ENCODE measurements at regions not wholly inside any gene's neighbourhood (a gene's known extent, or its start where the extent isn't known, plus 50 kb on each side); places are given as distances from the start of the nearest gene placed in this dataset.

DNA sequence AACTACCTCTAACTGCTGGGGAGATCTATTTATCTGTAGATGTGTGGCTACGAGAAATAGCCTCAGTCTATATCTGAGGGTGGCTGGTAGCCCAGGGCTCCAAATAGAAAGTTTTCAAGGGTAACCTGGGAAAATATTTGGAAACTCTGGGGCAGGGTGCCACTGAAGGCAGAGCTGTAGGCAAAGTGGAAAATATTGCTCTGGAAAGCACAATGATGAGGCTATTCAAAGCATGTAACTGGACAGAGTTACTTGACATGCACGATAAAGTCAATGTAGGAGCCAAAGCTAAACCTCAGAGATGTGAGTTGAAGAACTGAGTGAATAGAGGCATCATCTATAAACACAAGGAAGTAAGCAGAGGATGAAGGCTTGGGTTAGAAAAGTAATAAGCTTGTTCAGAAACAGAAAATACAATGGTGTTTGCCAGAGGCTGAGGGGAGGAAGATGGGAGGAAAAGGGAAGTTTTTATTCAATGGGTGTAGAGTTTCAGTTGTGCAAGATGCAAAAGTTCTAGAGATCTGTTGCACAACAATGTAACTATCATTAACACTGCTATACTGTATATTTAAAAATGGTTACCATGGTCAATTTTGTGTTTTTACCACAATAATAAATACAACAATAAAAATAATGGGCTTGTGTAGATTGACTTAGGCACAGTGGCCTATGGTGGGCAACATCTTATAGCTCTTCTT, 171.6 kb downstream of the MBD2 start:
- Histone ChIP-seq H3K27ac (no peak overlapping the region), H3K4me3 (no peak overlapping the region), H3K4me1 (replicated peaks in 1 of 2) (no peaks in the 10 kb centered on the region)
- ATAC-seq (replicated peaks in 6 of 8): peak in 2 of 8 experiments; percentile 57 to 58
- in situ Hi-C loops (cut with MboI; ENCODE audit: low pct_unique_long_range_greater_than_20kb in 2 of 9, low sequenced_read_pairs in 9 of 9, unreplicated experiment in 9 of 9): no loop called here
- 40 to 100% (median 85%) methylated on average over 1 to 2 of the region's 2 CpGs; no CpG with 5 or more reads in 3 of the 10 experiments for WGBS, 10 experiments

DNA sequence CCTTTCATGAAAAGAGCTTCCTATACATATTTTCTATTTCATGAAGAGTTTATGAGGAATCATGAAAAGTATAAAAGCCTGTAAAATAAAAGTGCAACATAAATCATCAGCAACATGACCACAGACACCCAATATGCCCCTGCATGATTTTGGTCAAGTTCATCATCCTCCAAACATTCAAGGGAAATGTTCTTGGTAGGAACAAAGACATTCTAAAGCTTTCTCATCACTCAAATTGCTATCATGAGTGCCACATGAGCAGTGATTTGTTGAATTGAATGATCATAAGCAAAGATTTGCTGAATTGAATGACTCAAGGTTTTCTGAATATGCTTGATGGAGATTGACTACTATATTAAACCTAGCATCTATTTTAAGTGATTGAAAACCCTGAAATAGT, 172.2 kb downstream of the MBD2 start:
- Histone ChIP-seq H3K4me3 (no peak overlapping the region), H3K27ac (no peak overlapping the region), H3K4me1 (replicated peaks in 1 of 2) (no peaks in the 10 kb centered on the region)
- ATAC-seq (replicated peaks in 6 of 8): no peak
- in situ Hi-C loops (cut with MboI; ENCODE audit: low pct_unique_long_range_greater_than_20kb in 2 of 9, low sequenced_read_pairs in 9 of 9, unreplicated experiment in 9 of 9): no loop called here

DNA sequence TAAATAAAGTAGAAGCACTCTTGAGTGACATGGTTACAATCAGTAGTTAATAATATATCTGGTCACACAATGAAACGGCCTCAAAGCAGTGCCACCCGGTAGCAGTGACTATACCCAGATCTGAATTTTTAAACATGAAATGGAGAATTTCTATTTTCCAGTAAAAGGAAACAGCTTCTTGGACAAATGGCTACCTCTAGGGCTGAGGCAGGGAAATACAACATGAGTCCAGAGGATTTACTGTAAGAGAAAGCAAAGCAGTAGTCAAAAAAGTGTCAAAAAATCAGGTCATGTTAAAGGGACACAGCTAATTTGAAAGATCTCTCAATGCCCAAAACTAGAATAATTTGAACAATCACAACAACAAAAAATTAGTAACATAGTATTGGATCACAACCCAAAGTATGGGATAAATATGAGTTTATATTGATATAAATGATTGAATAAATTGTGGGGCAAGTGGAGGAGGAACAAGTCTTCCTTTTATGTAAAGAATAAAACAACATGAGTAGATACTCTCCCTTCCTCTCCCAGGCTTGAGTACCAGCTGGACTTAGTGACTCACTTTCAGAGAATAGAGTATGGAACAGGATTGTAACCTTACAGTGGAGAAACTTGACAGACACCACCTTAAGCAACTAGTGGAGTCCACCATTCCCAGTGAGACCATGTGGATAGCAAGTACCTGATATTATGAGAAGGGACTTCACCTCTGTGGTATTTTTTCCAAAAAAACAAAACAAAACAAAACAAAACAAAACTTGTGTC, 180.8 kb downstream of the MBD2 start:
- WGBS, 10 experiments: 33 to 100% (median 84%) methylated on average over 1 to 2 of the region's 2 CpGs; no CpG with 5 or more reads in 3 of the 10 experiments

DNA sequence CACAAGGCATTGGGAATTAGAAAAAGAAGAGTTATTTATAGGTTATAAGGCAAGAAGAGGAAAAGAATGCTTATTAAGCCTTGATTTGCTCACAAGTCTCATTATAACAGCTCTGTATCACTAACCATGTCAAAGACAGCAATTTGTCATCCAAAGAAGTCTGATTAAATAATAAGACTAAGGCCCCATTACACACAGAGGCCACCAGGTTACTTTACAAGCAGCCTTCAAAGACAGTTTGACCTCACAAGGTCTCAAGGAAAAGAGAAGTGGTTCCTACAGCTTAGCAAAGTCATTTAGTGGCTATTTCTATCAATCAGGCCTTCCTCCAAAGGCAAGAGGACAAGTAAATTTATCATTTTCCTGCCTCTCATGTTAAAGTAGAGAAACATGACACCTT, 188.5 kb downstream of the MBD2 start:
- H3K27ac ChIP-seq: no peak overlapping the region
- no peak overlapping the region for H3K4me3 ChIP-seq

More for the DNA sequence above, 180.8 kb downstream of the MBD2 start:
- no peaks in the 10 kb centered on the region for H3K4me1 ChIP-seq (replicated peaks in 1 of 2)
- no peak overlapping the region for H3K27ac ChIP-seq
- in situ Hi-C loops (cut with MboI; ENCODE audit: low pct_unique_long_range_greater_than_20kb in 2 of 9, low sequenced_read_pairs in 9 of 9, unreplicated experiment in 9 of 9): no loop called here
- no peak overlapping the region for H3K4me3 ChIP-seq
- peak in 2 of 8 experiments; percentile 53 to 62 for ATAC-seq (replicated peaks in 6 of 8)

DNA sequence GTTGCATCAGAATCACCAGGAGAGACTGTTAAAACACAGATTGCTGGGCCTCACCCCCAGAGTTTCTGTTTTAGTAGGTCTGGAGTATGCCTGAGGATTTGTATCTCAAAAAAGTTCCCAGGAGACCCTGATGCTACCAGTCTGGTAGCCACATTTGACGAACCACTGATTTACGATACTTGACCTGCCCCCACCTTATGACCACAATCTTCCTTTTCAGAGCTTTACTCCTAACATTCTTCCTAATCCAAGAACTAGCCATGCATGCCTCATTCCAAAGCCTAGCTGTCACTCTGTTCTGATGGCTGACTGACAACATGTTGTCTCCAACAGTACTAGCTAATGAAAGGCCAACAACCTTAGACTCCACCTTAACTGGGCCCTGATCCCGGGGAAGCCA, 191.4 kb downstream of the MBD2 start:
- H3K4me3 ChIP-seq: no peak overlapping the region
- ATAC-seq (replicated peaks in 6 of 8): no peak
- 40 to 100% (median 81%) methylated on average over 1 to 3 of the region's 3 CpGs; no CpG with 5 or more reads in 3 of the 10 experiments for WGBS, 10 experiments
- in situ Hi-C loops (cut with MboI; ENCODE audit: low pct_unique_long_range_greater_than_20kb in 2 of 9, low sequenced_read_pairs in 9 of 9, unreplicated experiment in 9 of 9): no loop called here
- peaks cover 0 to 7% of the 10 kb centered on the region in 2 donors for H3K4me1 ChIP-seq (replicated peaks in 1 of 2)
- H3K27ac ChIP-seq: no peak overlapping the region

More for the DNA sequence above, 188.5 kb downstream of the MBD2 start:
- in situ Hi-C loops (cut with MboI; ENCODE audit: low pct_unique_long_range_greater_than_20kb in 2 of 9, low sequenced_read_pairs in 9 of 9, unreplicated experiment in 9 of 9): no loop called here
- peak in 2 of 8 experiments; percentile 53 for ATAC-seq (replicated peaks in 6 of 8)
- H3K4me1 ChIP-seq (replicated peaks in 1 of 2): peaks cover 0 to 7% of the 10 kb centered on the region in 2 donors

- no peak overlapping the region for H3K27ac ChIP-seq
- ATAC-seq (replicated peaks in 6 of 8): peak in 1 of 8 experiments; percentile 32
- in situ Hi-C loops (cut with MboI; ENCODE audit: low pct_unique_long_range_greater_than_20kb in 2 of 9, low sequenced_read_pairs in 9 of 9, unreplicated experiment in 9 of 9): no loop called here
Observed at GRCh38 chr18:54032412-54032811, 192.1 kb downstream of the MBD2 start.

GRCh38 chr18:54031243-54031642, 193.2 kb downstream of the MBD2 start:
- ATAC-seq (replicated peaks in 6 of 8): no peak
- no peak overlapping the region for H3K4me3 ChIP-seq
- in situ Hi-C loops (cut with MboI; ENCODE audit: low pct_unique_long_range_greater_than_20kb in 2 of 9, low sequenced_read_pairs in 9 of 9, unreplicated experiment in 9 of 9): no loop called here
- H3K4me1 ChIP-seq (replicated peaks in 1 of 2): peaks cover 0 to 10% of the 10 kb centered on the region in 2 donors
- no peak overlapping the region for H3K27ac ChIP-seq

More at GRCh38 chr18:54032412-54032811, 192.1 kb downstream of the MBD2 start:
- Histone ChIP-seq H3K4me3 (no peak overlapping the region), H3K4me1 (replicated peaks in 1 of 2) (peaks cover 0 to 10% of the 10 kb centered on the region in 2 donors)

GRCh38 chr18:54030434-54030833, 194.0 kb downstream of the MBD2 start:
- 54 to 100% (median 90%) methylated on average over 1 to 2 of the region's 2 CpGs; no CpG with 5 or more reads in 5 of the 10 experiments for WGBS, 10 experiments
- H3K4me1 ChIP-seq (replicated peaks in 1 of 2): peaks cover 0 to 10% of the 10 kb centered on the region in 2 donors
- no peak overlapping the region for H3K4me3 ChIP-seq
- ATAC-seq (replicated peaks in 6 of 8): no peak
- no peak overlapping the region for H3K27ac ChIP-seq
- in situ Hi-C loops (cut with MboI; ENCODE audit: low pct_unique_long_range_greater_than_20kb in 2 of 9, low sequenced_read_pairs in 9 of 9, unreplicated experiment in 9 of 9): no loop called here

DNA sequence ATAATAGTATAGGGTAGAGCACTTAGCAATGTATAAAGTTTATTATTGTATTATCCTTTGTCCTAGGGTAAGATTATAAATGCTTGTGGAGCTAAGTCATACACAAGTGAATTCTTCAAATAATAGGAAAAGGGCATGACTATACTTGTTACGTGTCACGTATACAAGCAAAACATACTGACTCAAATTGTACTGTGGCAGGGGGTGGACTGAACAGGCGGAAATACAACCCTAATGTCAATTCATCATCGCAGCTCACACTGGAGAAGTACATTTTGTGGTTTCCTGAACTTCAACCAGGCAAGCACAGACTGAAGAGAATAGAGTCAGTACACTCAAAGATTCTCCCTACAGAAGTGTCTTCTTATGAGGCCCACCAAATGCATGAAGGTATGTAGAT, 201.0 kb downstream of the MBD2 start:
- in situ Hi-C loops (cut with MboI; ENCODE audit: low pct_unique_long_range_greater_than_20kb in 2 of 9, low sequenced_read_pairs in 9 of 9, unreplicated experiment in 9 of 9): no loop called here
- no peak for ATAC-seq (replicated peaks in 6 of 8)
- Histone ChIP-seq H3K4me1 (replicated peaks in 1 of 2) (peaks cover 0 to 3% of the 10 kb centered on the region in 2 donors), H3K4me3 (no peak overlapping the region), H3K27ac (no peak overlapping the region)
- 55 to 100% (median 89%) methylated on average over 2 to 4 of the region's 4 CpGs; no CpG with 5 or more reads in 1 of the 10 experiments for WGBS, 10 experiments

GRCh38 chr18:54020966-54021365, 203.5 kb downstream of the MBD2 start:
- Histone ChIP-seq H3K4me1 (replicated peaks in 1 of 2) (no peaks in the 10 kb centered on the region), H3K4me3 (no peak overlapping the region), H3K27ac (no peak overlapping the region)
- no peak for ATAC-seq (replicated peaks in 6 of 8)
- in situ Hi-C loops (cut with MboI; ENCODE audit: low pct_unique_long_range_greater_than_20kb in 2 of 9, low sequenced_read_pairs in 9 of 9, unreplicated experiment in 9 of 9): no loop called here

- ATAC-seq (replicated peaks in 6 of 8): no peak
- Histone ChIP-seq H3K4me3 (no peak overlapping the region), H3K4me1 (replicated peaks in 1 of 2) (no peaks in the 10 kb centered on the region), H3K27ac (no peak overlapping the region)
- WGBS, 10 experiments: 32 to 100% (median 86%) methylated on average over 3 to 6 of the region's 6 CpGs; no CpG with 5 or more reads in 1 of the 10 experiments
- in situ Hi-C loops (cut with MboI; ENCODE audit: low pct_unique_long_range_greater_than_20kb in 2 of 9, low sequenced_read_pairs in 9 of 9, unreplicated experiment in 9 of 9): no loop called here
Observed at GRCh38 chr18:54020156-54020745, 204.2 kb downstream of the MBD2 start.

DNA sequence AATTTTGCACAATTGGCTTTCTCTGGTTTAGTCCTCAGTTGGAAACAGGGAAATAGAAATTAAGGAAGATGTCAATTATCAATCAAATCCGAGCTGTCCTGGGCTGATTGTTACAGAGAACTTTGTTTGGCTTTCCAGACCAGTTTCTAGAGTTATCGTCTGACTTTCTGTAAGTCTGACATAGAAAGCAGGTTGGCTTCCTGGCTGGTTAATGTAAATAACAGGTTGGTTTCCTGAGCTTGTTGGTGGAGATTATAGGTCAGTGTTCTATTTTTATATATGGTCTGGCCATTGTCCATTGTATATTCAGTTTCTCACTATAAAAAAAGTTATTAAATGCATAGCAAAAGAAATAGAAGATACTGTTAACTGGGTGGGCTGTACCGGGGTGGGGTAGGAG, 204.8 kb downstream of the MBD2 start:
- in situ Hi-C loops (cut with MboI; ENCODE audit: low pct_unique_long_range_greater_than_20kb in 2 of 9, low sequenced_read_pairs in 9 of 9, unreplicated experiment in 9 of 9): no loop called here
- Histone ChIP-seq H3K4me3 (no peak overlapping the region), H3K4me1 (replicated peaks in 1 of 2) (no peaks in the 10 kb centered on the region), H3K27ac (no peak overlapping the region)
- ATAC-seq (replicated peaks in 6 of 8): no peak
- 43 to 100% (median 72%) methylated on average over 1 to 3 of the region's 3 CpGs; no CpG with 5 or more reads in 2 of the 10 experiments for WGBS, 10 experiments

- WGBS, 10 experiments: 0 to 94% (median 70%) methylated on average over 1 to 3 of the region's 5 CpGs; no CpG with 5 or more reads in 1 of the 10 experiments
- H3K4me3 ChIP-seq: no peak overlapping the region
- H3K27ac ChIP-seq: no peak overlapping the region
- in situ Hi-C loops (cut with MboI; ENCODE audit: low pct_unique_long_range_greater_than_20kb in 2 of 9, low sequenced_read_pairs in 9 of 9, unreplicated experiment in 9 of 9): no loop called here
- no peaks in the 10 kb centered on the region for H3K4me1 ChIP-seq (replicated peaks in 1 of 2)
- ATAC-seq (replicated peaks in 6 of 8): no peak
Observed at GRCh38 chr18:54013452-54013851, 211.0 kb downstream of the MBD2 start.
